ENCODE measurements at regions not wholly inside any gene's neighbourhood (a gene's known extent, or its start where the extent isn't known, plus 50 kb on each side); places are given as distances from the start of the nearest gene placed in this dataset.

- intact Hi-C loops (cut with DNase I) = no loop called here
Observed at GRCh38 chr3:194852831-194853508, 167.3 kb downstream of the FAM43A start.

GRCh38 chr3:194854206-194854605 lies 168.5 kb downstream of the FAM43A start:
- ATAC-seq (ENCODE audit: poor library complexity) (no peak), DNase-seq (no peak)
- intact Hi-C loops (cut with DNase I) = no loop called here

More at GRCh38 chr3:194852831-194853508, 167.3 kb downstream of the FAM43A start:
- DNase-seq (no peak), ATAC-seq (ENCODE audit: poor library complexity) (no peak)

GRCh38 chr3:194854659-194855390 lies 169.1 kb downstream of the FAM43A start:
- peak; percentile 6 for ATAC-seq (ENCODE audit: poor library complexity)
- no peak for DNase-seq
- intact Hi-C loops (cut with DNase I) = no loop called here

GRCh38 chr3:194856296-194856695 lies 170.6 kb downstream of the FAM43A start:
- peak; percentile 84 for DNase-seq
- peak; percentile 92 for ATAC-seq (ENCODE audit: poor library complexity)
- intact Hi-C loops (cut with DNase I) = no loop called here

- DNase-seq (no peak), ATAC-seq (ENCODE audit: poor library complexity) (no peak)
- intact Hi-C loops (cut with DNase I) = no loop called here
Observed at GRCh38 chr3:194857469-194858113, 171.9 kb downstream of the FAM43A start.

- intact Hi-C loops (cut with DNase I) = no loop called here
- DNase-seq (no peak), ATAC-seq (ENCODE audit: poor library complexity) (no peak)
Observed at GRCh38 chr3:194858382-194858781, 172.7 kb downstream of the FAM43A start.

GRCh38 chr3:194860725-194861124 lies 175.0 kb downstream of the FAM43A start:
- intact Hi-C loops (cut with DNase I) = no loop called here
- no peak for DNase-seq
- ATAC-seq (ENCODE audit: poor library complexity) = no peak

GRCh38 chr3:194861375-194861774 lies 175.7 kb downstream of the FAM43A start:
- intact Hi-C loops (cut with DNase I) = no loop called here
- DNase-seq = no peak
- no peak for ATAC-seq (ENCODE audit: poor library complexity)

GRCh38 chr3:194865061-194865460 lies 179.4 kb downstream of the FAM43A start:
- ATAC-seq (ENCODE audit: poor library complexity) (no peak), DNase-seq (no peak)
- intact Hi-C loops (cut with DNase I) = no loop called here

GRCh38 chr3:194865615-194866014 lies 179.9 kb downstream of the FAM43A start:
- intact Hi-C loops (cut with DNase I) = no loop called here
- ATAC-seq (ENCODE audit: poor library complexity) = no peak
- DNase-seq = no peak

GRCh38 chr3:194866236-194866635 lies 180.6 kb downstream of the FAM43A start:
- intact Hi-C loops (cut with DNase I) = no loop called here
- no peak for ATAC-seq (ENCODE audit: poor library complexity)
- DNase-seq = no peak

- intact Hi-C loops (cut with DNase I) = no loop called here
- DNase-seq (no peak), ATAC-seq (ENCODE audit: poor library complexity) (peak; percentile 17)
Observed at GRCh38 chr3:194867270-194867983, 181.7 kb downstream of the FAM43A start.

- DNase-seq (no peak), ATAC-seq (ENCODE audit: poor library complexity) (no peak)
- intact Hi-C loops (cut with DNase I) = no loop called here
Observed at GRCh38 chr3:194868831-194869230, 183.1 kb downstream of the FAM43A start.

- intact Hi-C loops (cut with DNase I) = loop anchor here (10.0 kb wide), 1 partner anchor 185 kb away; the partner anchor contains the start of gene FAM43A
- DNase-seq = no peak
- no peak for ATAC-seq (ENCODE audit: poor library complexity)
Observed at GRCh38 chr3:194869482-194870169, 183.9 kb downstream of the FAM43A start.

GRCh38 chr3:194870394-194871110 lies 184.9 kb downstream of the FAM43A start:
- intact Hi-C loops (cut with DNase I) = loop anchor here (10.0 kb wide), 1 partner anchor 186 kb away; the partner anchor contains the start of gene FAM43A
- DNase-seq (no peak), ATAC-seq (ENCODE audit: poor library complexity) (peak; percentile 87)

GRCh38 chr3:194871143-194871863 lies 185.6 kb downstream of the FAM43A start:
- DNase-seq = peak; percentile 76
- ATAC-seq (ENCODE audit: poor library complexity) = peak; percentile 63
- intact Hi-C loops (cut with DNase I) = loop anchor here (10.0 kb wide), 1 partner anchor 187 kb away; the partner anchor contains the start of gene FAM43A

Measured in Right ventricle myocardium superior (tissue), 1 donor.